ENCODE measurements at regions not wholly inside any gene's neighbourhood (a gene's known extent, or its start where the extent isn't known, plus 50 kb on each side); places are given as distances from the start of the nearest gene placed in this dataset.

- Histone ChIP-seq H3K4me2 (ENCODE audit: low read length) (no peak overlapping the region), H3K27ac (ENCODE audit: low read length) (no peak overlapping the region), H3K27me3 (ENCODE audit: insufficient read depth, low read depth, low read length) (no peaks in the 10 kb centered on the region), H3K9me2 (ENCODE audit: insufficient read depth, low read length) (no peaks in the 10 kb centered on the region), H3K36me3 (ENCODE audit: insufficient read depth, low read length) (no peaks in the 10 kb centered on the region), H3F3A (ENCODE audit: insufficient read depth, low read length, poor library complexity, severe bottlenecking) (no peaks in the 10 kb centered on the region), H3K79me2 (replicated peaks; ENCODE audit: insufficient read depth, low read length) (no peaks in the 10 kb centered on the region), H3K9ac (ENCODE audit: low read length) (no peak overlapping the region), H3K9me3 (ENCODE audit: low read length) (no peaks in the 10 kb centered on the region), H2AFZ (ENCODE audit: low read depth, low read length) (no peak overlapping the region), H3K4me3 (ENCODE audit: low read length) (no peak overlapping the region), H4K20me1 (ENCODE audit: insufficient read depth) (no peaks in the 10 kb centered on the region)
- TF ChIP-seq POLR2AphosphoS5 (IDR thresholded peaks at IDR 0.05) = no peak
- no peak for TF ChIP-seq EP300 (conservative IDR thresholded peaks at IDR 0.05; ENCODE audit: poor library complexity, severe bottlenecking)
- no peak for TF ChIP-seq MXI1 (conservative IDR thresholded peaks at IDR 0.05; ENCODE audit: poor library complexity, severe bottlenecking)
- TF ChIP-seq SMC3 (conservative IDR thresholded peaks at IDR 0.05; ENCODE audit: poor library complexity) = no peak
- no peak for TF ChIP-seq EZH2 (IDR thresholded peaks at IDR 0.05; ENCODE audit: borderline replicate concordance, insufficient read depth, low read length, poor library complexity, severe bottlenecking)
- no peak for TF ChIP-seq TAF1 (IDR thresholded peaks at IDR 0.05; ENCODE audit: low read depth)
- TF ChIP-seq, protein P1, sequence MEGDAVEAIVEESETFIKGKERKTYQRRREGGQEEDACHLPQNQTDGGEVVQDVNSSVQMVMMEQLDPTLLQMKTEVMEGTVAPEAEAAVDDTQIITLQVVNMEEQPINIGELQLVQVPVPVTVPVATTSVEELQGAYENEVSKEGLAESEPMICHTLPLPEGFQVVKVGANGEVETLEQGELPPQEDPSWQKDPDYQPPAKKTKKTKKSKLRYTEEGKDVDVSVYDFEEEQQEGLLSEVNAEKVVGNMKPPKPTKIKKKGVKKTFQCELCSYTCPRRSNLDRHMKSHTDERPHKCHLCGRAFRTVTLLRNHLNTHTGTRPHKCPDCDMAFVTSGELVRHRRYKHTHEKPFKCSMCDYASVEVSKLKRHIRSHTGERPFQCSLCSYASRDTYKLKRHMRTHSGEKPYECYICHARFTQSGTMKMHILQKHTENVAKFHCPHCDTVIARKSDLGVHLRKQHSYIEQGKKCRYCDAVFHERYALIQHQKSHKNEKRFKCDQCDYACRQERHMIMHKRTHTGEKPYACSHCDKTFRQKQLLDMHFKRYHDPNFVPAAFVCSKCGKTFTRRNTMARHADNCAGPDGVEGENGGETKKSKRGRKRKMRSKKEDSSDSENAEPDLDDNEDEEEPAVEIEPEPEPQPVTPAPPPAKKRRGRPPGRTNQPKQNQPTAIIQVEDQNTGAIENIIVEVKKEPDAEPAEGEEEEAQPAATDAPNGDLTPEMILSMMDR (IDR thresholded peaks at IDR 0.05; ENCODE audit: poor library complexity, severe bottlenecking) = no peak
- TF ChIP-seq REST (IDR thresholded peaks at IDR 0.05; ENCODE audit: borderline replicate concordance) = no peak
- TF ChIP-seq RAD21 (conservative IDR thresholded peaks at IDR 0.05) = no peak
These were observed 904.5 kb upstream of the EPHA7 start for GRCh38 chr6:94323853-94324252.

DNA sequence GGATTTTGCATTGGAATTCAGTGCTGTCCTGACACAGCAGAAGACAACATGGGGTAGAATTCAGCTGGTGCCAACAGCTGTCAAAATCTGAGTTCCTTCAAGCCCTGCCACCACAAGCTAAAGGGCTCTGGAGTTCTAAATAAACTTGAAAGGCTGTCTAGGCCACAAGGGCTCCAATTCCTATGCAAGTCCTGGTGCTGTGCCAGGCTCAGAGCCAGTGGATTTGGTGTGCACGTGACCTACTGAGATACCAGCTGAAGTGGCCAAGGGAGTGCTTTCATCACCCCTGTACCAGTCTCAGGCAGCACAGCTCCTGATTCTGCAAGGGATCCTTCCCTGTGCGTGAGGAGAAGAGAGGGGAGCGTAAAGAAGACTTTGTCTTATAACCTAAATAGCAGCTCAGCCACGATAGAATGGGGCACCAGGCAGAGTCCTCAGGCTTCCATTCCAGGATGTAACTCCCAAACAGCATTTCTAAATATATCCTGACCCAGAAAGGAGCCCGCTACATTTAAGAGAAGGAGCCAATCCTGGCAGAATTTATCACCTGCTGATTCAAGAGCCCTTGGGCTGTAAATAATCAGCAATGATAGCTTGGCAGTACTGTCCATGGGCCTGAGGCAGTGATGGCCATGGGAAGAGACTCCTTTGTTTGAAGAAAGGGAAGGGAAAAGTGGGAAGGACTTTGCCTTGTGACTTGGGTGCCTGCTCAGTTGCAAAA lies 881.2 kb upstream of the EPHA7 start:
- H3K4me3 ChIP-seq (ENCODE audit: low read length) = no peak overlapping the region
- no peaks in the 10 kb centered on the region for H3K79me2 ChIP-seq (replicated peaks; ENCODE audit: insufficient read depth, low read length)
- no peaks in the 10 kb centered on the region for H3K9me3 ChIP-seq (ENCODE audit: low read length)
- H4K20me1 ChIP-seq (ENCODE audit: insufficient read depth) = no peaks in the 10 kb centered on the region
- H3K36me3 ChIP-seq (ENCODE audit: insufficient read depth, low read length) = no peaks in the 10 kb centered on the region
- no peak overlapping the region for H2AFZ ChIP-seq (ENCODE audit: low read depth, low read length)
- TF ChIP-seq RAD21 (conservative IDR thresholded peaks at IDR 0.05) (no peak), MXI1 (conservative IDR thresholded peaks at IDR 0.05; ENCODE audit: poor library complexity, severe bottlenecking) (no peak), EP300 (conservative IDR thresholded peaks at IDR 0.05; ENCODE audit: poor library complexity, severe bottlenecking) (no peak), TAF1 (IDR thresholded peaks at IDR 0.05; ENCODE audit: low read depth) (no peak), REST (IDR thresholded peaks at IDR 0.05; ENCODE audit: borderline replicate concordance) (no peak), EZH2 (IDR thresholded peaks at IDR 0.05; ENCODE audit: borderline replicate concordance, insufficient read depth, low read length, poor library complexity, severe bottlenecking) (no peak)
- no peak overlapping the region for H3K9ac ChIP-seq (ENCODE audit: low read length)
- H3F3A ChIP-seq (ENCODE audit: insufficient read depth, low read length, poor library complexity, severe bottlenecking) = no peaks in the 10 kb centered on the region
- H3K4me2 ChIP-seq (ENCODE audit: low read length) = no peak overlapping the region
- H3K9me2 ChIP-seq (ENCODE audit: insufficient read depth, low read length) = no peaks in the 10 kb centered on the region
- H3K27ac ChIP-seq (ENCODE audit: low read length) = no peak overlapping the region
- H3K27me3 ChIP-seq (ENCODE audit: insufficient read depth, low read depth, low read length) = no peaks in the 10 kb centered on the region

Measured in neural cell (in vitro differentiated cells).